ENCODE measurements at regions not wholly inside any gene's neighbourhood (a gene's known extent, or its start where the extent isn't known, plus 50 kb on each side); places are given as distances from the start of the nearest gene placed in this dataset.

- no peak for TF ChIP-seq CTCF (conservative IDR thresholded peaks at IDR 0.05; ENCODE audit: low read length)
- no peak for TF ChIP-seq EZH2phosphoT487 (IDR thresholded peaks at IDR 0.05; ENCODE audit: borderline replicate concordance, low read depth, low read length)
Observed at GRCh38 chr5:31062902-31063580, 130.4 kb upstream of the CDH6 start.

All from OCI-LY7 (cell line).